ENCODE measurements at regions not wholly inside any gene's neighbourhood (a gene's known extent, or its start where the extent isn't known, plus 50 kb on each side); places are given as distances from the start of the nearest gene placed in this dataset.
A peak's percentile ranks its signal among the peaks of the same experiment; 100 is the strongest.
"Not testable (repeated sequence)": the region's sequence is repeated elsewhere in the genome, so short reads cannot be mapped to it uniquely, and the experiment has no call there.

DNA sequence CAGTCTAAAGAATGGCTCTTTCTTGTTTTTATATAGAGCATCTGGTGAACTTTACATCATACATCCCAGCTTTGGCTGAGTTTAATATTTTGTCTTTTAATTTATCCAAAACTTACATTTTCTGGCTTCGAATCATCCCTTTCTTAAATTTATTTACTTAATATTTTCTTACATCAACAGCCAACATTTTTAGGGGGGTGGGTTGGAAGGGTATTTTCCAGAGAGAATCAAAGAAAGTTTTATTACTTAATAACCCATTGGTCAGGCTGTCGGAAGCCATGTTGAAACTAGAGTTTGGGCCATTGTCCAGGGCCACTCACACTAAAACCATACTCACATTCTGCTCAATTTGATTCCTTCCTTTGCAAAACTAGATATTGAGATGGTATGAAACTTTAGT is 220.2 kb downstream of the AEBP2 start:
- CTCF ChIA-PET, result no interaction called here
- no peak overlapping the region for H3K27ac Mint-ChIP-seq
- no peak for DNase-seq
- no peaks in the 10 kb centered on the region for H3K27me3 Mint-ChIP-seq
- H3K4me3 Mint-ChIP-seq, result no peak overlapping the region
- POLR2A ChIA-PET, result no interaction called here
- no peaks in the 10 kb centered on the region for H3K9me3 Mint-ChIP-seq
- H3K36me3 Mint-ChIP-seq (ENCODE audit: low read depth), result no peaks in the 10 kb centered on the region
- H3K4me1 Mint-ChIP-seq, result no peaks in the 10 kb centered on the region

DNA sequence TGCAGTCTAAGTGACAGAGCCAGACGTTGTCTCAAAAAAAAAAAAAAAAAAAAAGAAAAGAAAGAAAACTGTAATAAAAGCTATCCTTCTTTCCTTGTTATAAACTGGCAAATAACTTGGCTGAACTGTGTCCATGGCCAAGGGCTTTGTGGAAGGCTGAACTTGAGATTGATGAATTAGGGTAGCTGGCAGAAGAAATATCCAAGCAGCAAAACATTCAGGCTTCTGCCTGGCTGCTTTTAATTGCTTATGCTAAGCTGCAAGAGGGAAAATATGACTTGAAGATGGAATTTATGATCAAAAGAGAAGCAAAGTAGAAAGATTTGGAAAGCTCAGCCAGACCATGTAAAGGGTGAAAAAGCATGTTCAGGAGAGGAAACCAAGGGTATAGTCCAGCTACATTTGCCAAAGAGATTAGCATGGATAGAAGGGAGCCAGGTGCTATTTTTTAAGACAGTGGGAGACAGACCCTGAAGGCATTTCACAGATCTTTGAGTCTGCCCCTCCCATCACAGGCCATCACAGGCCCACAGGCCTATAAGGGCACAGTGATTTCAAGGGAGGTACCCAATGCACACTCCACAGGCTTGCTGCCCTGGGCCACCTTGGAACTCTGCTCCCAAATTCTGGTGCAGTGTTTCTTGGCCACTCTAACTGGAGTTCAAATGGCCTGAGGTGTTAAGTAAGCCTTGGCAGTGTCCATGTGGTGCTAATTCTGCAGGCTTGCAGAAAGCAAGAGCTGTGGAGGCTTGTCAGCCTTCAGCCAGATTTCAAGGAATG is 226.0 kb downstream of the AEBP2 start:
- ChIA-PET CTCF (no interaction called here), POLR2A (no interaction called here)
- Mint-ChIP-seq H3K27ac (no peak overlapping the region), H3K4me1 (no peaks in the 10 kb centered on the region), H3K36me3 (ENCODE audit: low read depth) (no peaks in the 10 kb centered on the region), H3K4me3 (no peak overlapping the region), H3K9me3 (no peaks in the 10 kb centered on the region), H3K27me3 (peaks cover 2% of the 10 kb centered on the region)
- DNase-seq, result no peak

DNA sequence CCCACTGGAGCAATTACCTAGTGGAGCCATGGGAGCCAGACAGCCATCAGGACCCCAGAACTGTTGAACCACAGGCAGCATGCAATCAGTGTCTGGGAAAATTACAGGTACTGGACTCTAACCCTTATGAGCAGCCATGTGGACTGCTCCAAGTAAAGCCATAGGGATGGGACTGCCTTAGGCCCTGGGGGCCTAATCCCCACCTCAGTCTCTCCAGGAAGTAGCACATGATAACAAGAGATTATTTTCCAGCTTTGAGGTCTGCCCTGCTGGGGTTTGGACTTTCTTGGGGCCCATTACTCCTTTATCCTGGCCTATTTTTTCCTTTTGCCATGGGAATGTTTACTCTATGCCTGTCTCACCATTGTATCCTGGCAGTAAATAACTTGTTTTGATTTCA is 226.8 kb downstream of the AEBP2 start:
- no peak overlapping the region for H3K27ac Mint-ChIP-seq
- no peaks in the 10 kb centered on the region for H3K36me3 Mint-ChIP-seq (ENCODE audit: low read depth)
- H3K4me1 Mint-ChIP-seq, result no peaks in the 10 kb centered on the region
- H3K9me3 Mint-ChIP-seq, result no peaks in the 10 kb centered on the region
- H3K4me3 Mint-ChIP-seq, result no peak overlapping the region
- ChIA-PET CTCF (no interaction called here), POLR2A (no interaction called here)
- H3K27me3 Mint-ChIP-seq, result peaks cover 2% of the 10 kb centered on the region
- DNase-seq, result no peak

DNA sequence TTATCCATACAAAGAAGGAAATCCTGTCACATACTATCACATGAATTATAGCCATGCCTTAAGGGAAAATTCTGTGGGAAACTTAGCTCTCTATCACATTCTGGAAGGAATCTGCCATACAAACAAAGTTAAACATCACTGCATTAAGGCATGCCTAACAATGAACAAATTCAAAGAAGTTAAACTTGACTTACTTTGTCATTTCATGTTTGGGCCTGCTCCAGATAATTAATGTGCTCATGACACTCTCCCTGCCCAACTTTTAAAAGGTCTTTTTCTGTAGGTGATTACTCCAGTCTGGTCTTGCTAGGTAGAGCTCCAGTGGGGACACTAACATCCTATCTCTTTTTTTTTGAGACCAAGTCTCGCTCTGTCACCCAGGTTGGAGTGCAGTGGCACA is 230.5 kb downstream of the AEBP2 start:
- Mint-ChIP-seq H3K27me3 (peaks cover 5% of the 10 kb centered on the region), H3K27ac (no peak overlapping the region), H3K4me3 (no peak overlapping the region), H3K36me3 (ENCODE audit: low read depth) (no peaks in the 10 kb centered on the region), H3K4me1 (no peaks in the 10 kb centered on the region), H3K9me3 (no peaks in the 10 kb centered on the region)
- POLR2A ChIA-PET, result no interaction called here
- CTCF ChIA-PET, result no interaction called here
- no peak for DNase-seq

DNA sequence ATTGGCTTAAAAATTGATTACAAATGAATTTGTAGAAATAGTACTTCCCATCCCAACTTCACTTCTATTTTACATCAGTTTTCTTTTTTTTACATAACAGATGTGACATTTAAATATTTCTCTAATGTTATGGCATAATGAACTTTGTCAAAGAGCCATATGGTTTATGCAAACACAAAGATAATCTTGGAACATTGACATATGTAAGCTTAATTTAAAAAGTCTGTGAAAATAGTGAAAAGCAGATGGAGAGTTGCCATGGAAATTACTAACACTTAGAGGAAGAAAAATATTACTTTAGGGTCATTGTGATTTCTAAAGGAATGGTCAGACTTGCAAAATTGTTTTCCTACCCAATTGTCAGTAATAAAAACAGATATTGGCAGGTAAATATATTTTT is 232.4 kb downstream of the AEBP2 start:
- CTCF ChIA-PET, result no interaction called here
- peaks cover 3% of the 10 kb centered on the region for H3K9me3 Mint-ChIP-seq
- POLR2A ChIA-PET, result no interaction called here
- H3K4me1 Mint-ChIP-seq, result peaks cover 5% of the 10 kb centered on the region
- DNase-seq, result no peak
- peaks cover 5% of the 10 kb centered on the region for H3K27me3 Mint-ChIP-seq
- no peak overlapping the region for H3K27ac Mint-ChIP-seq
- H3K4me3 Mint-ChIP-seq, result no peak overlapping the region
- H3K36me3 Mint-ChIP-seq (ENCODE audit: low read depth), result peaks cover 4% of the 10 kb centered on the region

DNA sequence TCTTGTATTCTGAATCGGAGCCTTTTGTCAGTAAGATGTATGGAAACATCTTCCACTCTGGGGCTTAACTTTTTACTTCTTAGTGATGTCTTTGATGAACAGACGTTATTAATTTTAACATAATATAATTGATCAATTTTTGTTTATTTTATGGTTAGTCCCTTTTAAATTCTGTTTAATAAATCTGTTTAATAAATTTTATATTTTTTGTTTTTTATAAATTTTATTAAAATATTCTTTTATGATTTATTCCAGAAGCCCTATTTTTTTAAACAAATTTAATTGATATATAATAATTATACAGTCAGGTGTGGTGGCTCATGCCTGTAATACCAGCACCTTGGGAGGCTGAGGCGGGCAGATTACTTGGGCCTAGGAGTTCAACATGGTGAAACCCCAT is 235.1 kb downstream of the AEBP2 start:
- no peak overlapping the region for H3K4me3 Mint-ChIP-seq
- H3K27ac Mint-ChIP-seq, result no peak overlapping the region
- peaks cover 9% of the 10 kb centered on the region for H3K9me3 Mint-ChIP-seq
- H3K4me1 Mint-ChIP-seq, result peaks cover 25% of the 10 kb centered on the region
- no peak for DNase-seq
- H3K36me3 Mint-ChIP-seq (ENCODE audit: low read depth), result peaks cover 27% of the 10 kb centered on the region
- H3K27me3 Mint-ChIP-seq, result peaks cover 6% of the 10 kb centered on the region
- CTCF ChIA-PET, result no interaction called here
- POLR2A ChIA-PET, result no interaction called here

DNA sequence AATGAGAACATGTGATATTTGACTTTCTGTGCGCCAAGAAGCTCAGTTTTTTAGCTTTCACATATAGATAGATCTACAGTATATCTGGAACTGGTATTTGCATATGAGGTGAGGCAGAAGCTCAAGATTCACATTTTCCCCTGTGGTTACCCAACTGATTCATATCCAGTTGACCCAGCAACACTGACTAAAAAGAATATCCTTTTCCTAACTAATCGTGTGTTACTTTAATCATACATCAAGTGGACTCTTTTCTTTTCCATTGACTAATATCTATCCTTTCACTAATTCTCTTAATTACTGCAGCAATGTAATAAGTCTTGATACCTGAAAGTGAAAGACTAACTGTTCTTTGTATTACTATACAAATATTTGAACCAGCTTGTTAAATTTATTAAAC is 236.1 kb downstream of the AEBP2 start:
- peaks cover 10% of the 10 kb centered on the region for H3K9me3 Mint-ChIP-seq
- POLR2A ChIA-PET, result no interaction called here
- CTCF ChIA-PET, result interaction anchor here (0.7 kb wide), 1 partner anchor 13 kb away, joined by 3 read pairs; no protein-coding TSS in a partner anchor
- H3K4me1 Mint-ChIP-seq, result peaks cover 34% of the 10 kb centered on the region
- H3K27me3 Mint-ChIP-seq, result peaks cover 5% of the 10 kb centered on the region
- DNase-seq, result no peak
- H3K4me3 Mint-ChIP-seq, result no peak overlapping the region
- H3K27ac Mint-ChIP-seq, result no peak overlapping the region
- H3K36me3 Mint-ChIP-seq (ENCODE audit: low read depth), result peaks cover 36% of the 10 kb centered on the region

DNA sequence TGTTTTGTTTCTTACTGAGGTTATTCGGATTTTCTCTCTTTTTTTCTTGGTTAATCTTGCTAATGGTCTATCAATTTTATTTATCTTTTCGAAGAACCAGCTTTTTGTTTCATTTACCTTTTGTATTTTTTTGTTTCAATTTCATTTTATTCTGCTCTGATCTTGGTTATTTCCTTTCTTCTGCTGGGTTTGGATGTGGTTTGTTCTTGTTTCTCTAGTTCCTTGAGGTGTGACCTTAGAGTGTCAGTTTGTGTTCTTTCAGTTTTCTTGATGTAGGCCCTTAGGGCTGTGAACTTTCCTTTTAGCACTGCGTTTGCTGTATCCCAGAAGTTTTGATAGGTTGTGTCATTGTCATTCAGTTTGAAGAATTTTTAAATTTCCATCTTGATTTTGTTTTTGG is 239.2 kb downstream of the AEBP2 start:
- H3K27me3 Mint-ChIP-seq, DNase-seq, CTCF ChIA-PET, POLR2A ChIA-PET: not testable (repeated sequence)
- peak overlapping the region; percentile 89 for H3K27ac Mint-ChIP-seq
- H3K36me3 Mint-ChIP-seq (ENCODE audit: low read depth), result peaks cover 38% of the 10 kb centered on the region
- peaks cover 11% of the 10 kb centered on the region for H3K9me3 Mint-ChIP-seq
- peaks cover 40% of the 10 kb centered on the region for H3K4me1 Mint-ChIP-seq
- H3K4me3 Mint-ChIP-seq, result peak overlapping the region; percentile 65

DNA sequence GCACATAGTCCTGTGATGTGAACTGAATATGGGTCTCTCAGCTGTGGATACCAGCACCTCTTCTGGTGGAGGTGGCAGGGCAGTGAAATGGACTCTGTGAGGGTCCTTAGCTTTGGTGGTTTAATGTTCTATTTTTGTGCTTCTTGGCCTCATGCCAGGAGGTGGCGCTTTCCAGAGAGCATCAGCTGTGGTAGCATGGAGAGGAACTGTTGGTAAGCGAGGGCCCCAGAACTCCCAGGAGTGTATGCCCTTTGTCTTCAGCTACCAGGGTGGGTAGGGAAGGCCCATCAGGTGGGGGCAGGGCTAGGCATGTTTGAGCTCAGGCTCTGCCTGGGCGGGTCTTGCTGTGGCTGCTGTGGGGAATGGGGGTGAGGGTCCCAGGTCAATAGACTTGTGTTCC is 241.7 kb downstream of the AEBP2 start:
- peaks cover 35% of the 10 kb centered on the region for H3K4me1 Mint-ChIP-seq
- no peak overlapping the region for H3K27ac Mint-ChIP-seq
- peaks cover 38% of the 10 kb centered on the region for H3K36me3 Mint-ChIP-seq (ENCODE audit: low read depth)
- H3K27me3 Mint-ChIP-seq, result peaks cover 3% of the 10 kb centered on the region
- no peak for DNase-seq
- no peak overlapping the region for H3K4me3 Mint-ChIP-seq
- H3K9me3 Mint-ChIP-seq, result peaks cover 11% of the 10 kb centered on the region
- ChIA-PET CTCF (no interaction called here), POLR2A (no interaction called here)

DNA sequence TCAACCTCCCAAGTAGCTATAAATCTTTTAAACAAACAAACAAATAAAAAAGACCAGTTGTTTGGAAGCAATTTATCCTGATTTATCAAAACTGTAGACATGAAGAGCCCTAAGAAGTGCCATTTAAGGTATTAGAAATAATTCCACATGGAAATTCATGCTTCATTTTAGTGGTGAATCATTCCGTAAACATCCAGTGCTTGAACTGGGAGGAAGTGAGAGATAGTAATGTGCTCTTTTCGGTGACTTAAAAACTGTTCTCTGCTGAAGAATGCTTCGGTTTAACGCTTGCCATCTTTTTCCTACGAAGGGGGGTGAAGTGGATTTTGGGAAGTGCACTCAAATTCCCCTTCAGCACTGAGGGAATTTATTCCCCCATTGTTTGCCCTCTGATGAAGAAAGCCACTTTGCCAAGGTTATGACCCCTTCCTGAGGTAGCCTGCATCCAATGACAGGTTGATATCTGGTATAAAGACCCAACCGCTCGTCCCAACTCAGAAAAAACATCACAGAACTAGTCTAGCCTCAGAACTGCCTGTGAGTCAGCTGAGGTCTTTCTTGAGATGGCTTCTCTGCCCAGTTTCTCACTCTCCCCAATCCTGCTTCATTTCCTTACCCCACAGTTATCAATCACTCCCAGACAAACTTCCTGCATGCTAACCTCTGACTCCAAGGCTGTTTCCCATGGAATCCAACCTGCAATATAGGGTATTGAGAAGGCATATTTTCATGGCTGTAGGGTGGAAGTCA is 244.1 kb downstream of the AEBP2 start:
- Mint-ChIP-seq H3K9me3 (peaks cover 2% of the 10 kb centered on the region), H3K27ac (no peak overlapping the region), H3K27me3 (peaks cover 2% of the 10 kb centered on the region), H3K36me3 (ENCODE audit: low read depth) (peaks cover 20% of the 10 kb centered on the region), H3K4me1 (peaks cover 26% of the 10 kb centered on the region), H3K4me3 (no peak overlapping the region)
- no peak for DNase-seq
- POLR2A ChIA-PET, result no interaction called here
- CTCF ChIA-PET, result no interaction called here

DNA sequence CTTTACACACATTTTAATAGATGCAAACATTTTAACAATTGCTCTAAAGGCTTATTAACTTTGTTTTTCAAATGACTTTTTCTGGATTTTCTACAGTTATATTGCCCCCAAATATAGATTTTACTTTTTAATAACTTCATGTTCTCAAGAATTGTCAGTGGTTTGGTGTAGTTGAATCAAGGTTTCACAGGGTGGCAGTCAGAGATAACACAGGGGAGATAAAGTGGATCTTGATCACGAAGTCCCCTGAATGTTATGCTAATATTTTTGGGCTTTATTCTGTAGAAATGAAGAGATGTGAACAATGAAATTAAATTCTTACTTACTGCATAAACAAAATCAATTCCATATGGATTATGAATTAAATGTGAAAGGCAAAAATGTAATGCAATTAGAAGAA is 248.1 kb downstream of the AEBP2 start:
- H3K4me1 Mint-ChIP-seq, result no peaks in the 10 kb centered on the region
- DNase-seq, result no peak

DNA sequence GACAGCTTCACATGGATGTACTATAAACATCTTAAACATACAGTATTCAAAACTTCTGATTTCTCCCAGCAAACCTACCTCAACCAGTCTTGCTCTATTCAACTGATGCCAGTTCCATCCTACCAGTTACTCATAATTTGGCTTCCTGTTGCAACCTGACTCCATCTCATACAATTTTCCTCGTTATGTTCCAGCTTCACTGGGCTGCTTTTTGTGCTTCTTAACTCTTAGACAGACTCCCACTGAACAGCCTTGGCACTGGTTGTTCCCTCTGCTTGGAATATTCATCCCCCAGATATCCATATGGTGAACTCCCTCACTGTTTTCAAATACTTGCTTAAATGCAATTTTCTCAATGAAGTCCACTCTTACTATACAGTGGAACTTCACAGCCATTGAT is 249.2 kb downstream of the AEBP2 start:
- peaks cover 2% of the 10 kb centered on the region for H3K27me3 Mint-ChIP-seq
- ChIA-PET POLR2A (no interaction called here), CTCF (no interaction called here)
- no peak overlapping the region for H3K27ac Mint-ChIP-seq
- no peak for DNase-seq
- no peak overlapping the region for H3K4me3 Mint-ChIP-seq
- H3K36me3 Mint-ChIP-seq (ENCODE audit: low read depth), result no peaks in the 10 kb centered on the region
- H3K9me3 Mint-ChIP-seq, result no peaks in the 10 kb centered on the region
- no peaks in the 10 kb centered on the region for H3K4me1 Mint-ChIP-seq

More for the DNA sequence above, 248.1 kb downstream of the AEBP2 start:
- ChIA-PET CTCF (no interaction called here), POLR2A (no interaction called here)
- H3K27ac Mint-ChIP-seq, result no peak overlapping the region
- no peak overlapping the region for H3K4me3 Mint-ChIP-seq
- H3K9me3 Mint-ChIP-seq, result no peaks in the 10 kb centered on the region
- H3K36me3 Mint-ChIP-seq (ENCODE audit: low read depth), result no peaks in the 10 kb centered on the region
- peaks cover 2% of the 10 kb centered on the region for H3K27me3 Mint-ChIP-seq

DNA sequence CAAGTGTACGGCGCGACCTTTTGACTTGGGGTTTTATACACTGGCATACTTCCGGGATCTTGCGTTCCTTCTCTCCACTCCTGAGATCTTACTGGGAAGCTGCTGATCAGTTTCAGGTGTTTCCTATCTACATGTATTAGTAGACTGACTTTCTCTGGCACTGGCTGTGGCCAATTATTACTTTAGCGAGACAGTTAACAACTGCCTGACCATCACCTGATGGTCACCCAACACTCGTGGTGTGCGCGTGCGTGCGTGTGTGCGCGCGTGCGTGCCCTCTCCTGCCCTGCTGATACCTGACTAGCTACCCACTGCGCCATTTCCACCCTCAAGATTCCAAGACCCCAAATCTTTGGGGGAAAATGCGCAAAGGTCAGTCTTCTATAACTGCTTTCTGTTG is 249.9 kb downstream of the AEBP2 start:
- Mint-ChIP-seq H3K27ac (no peak overlapping the region), H3K27me3 (peaks cover 2% of the 10 kb centered on the region), H3K36me3 (ENCODE audit: low read depth) (no peaks in the 10 kb centered on the region), H3K4me3 (no peak overlapping the region), H3K4me1 (no peaks in the 10 kb centered on the region), H3K9me3 (no peaks in the 10 kb centered on the region)
- ChIA-PET CTCF (no interaction called here), POLR2A (no interaction called here)
- no peak for DNase-seq

DNA sequence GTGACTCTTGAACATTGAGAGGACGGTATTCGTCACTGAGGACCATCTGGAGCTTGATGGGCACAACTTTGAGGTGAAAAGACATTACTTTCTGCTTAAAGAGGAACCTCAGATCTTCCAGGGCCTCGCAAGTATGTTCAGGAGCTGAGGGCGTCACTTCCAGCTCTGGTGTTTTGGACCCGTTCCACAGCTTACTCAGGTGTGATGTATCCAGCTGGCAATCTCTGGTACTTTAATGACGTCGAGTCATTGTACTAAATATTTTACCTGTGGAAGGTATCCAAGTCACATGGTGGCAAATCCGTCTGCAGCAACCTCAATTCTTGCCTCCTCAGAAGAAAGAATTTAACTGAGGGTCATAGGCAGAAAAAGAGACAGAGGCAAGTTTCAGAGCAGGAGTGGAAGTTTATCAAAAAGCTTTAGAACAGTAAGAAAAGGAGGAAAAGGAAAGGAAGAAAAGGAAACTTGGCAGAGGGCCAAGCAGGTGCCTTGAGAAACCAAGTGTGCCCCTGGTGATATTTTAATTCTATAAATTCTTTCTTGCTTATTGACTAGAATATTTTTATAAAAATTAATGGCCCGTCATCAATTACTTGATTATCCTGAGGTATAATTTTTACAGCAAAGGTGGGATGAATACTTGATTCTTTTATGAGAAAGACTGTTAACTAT is 250.6 kb downstream of the AEBP2 start:
- POLR2A ChIA-PET, result no interaction called here

More for the DNA sequence above, 250.6 kb downstream of the AEBP2 start:
- no peak overlapping the region for H3K27ac Mint-ChIP-seq
- H3K9me3 Mint-ChIP-seq, result no peaks in the 10 kb centered on the region
- no peak overlapping the region for H3K4me3 Mint-ChIP-seq
- peaks cover 2% of the 10 kb centered on the region for H3K27me3 Mint-ChIP-seq
- DNase-seq, result no peak
- H3K4me1 Mint-ChIP-seq, result peaks cover 6% of the 10 kb centered on the region
- H3K36me3 Mint-ChIP-seq (ENCODE audit: low read depth), result no peaks in the 10 kb centered on the region
- CTCF ChIA-PET, result no interaction called here
